ENCODE measurements at regions not wholly inside any gene's neighbourhood (a gene's known extent, or its start where the extent isn't known, plus 50 kb on each side); places are given as distances from the start of the nearest gene placed in this dataset.

GRCh38 chrX:148443216-148443615, 57.2 kb upstream of the AFF2 start:
- TF ChIP-seq CTCF (IDR thresholded peaks at IDR 0.05) (no peak), MAX (CRISPR knock-in tag; IDR thresholded peaks at IDR 0.05) (no peak), ETV6 (CRISPR knock-in tag; IDR thresholded peaks at IDR 0.05) (no peak), ZNF281 (CRISPR knock-in tag; IDR thresholded peaks at IDR 0.05) (no peak), FOXK1 (CRISPR knock-in tag; IDR thresholded peaks at IDR 0.05) (no peak), ATF3 (CRISPR knock-in tag; conservative IDR thresholded peaks at IDR 0.05) (no peak)
